ENCODE measurements at regions not wholly inside any gene's neighbourhood (a gene's known extent, or its start where the extent isn't known, plus 50 kb on each side); places are given as distances from the start of the nearest gene placed in this dataset.

DNA sequence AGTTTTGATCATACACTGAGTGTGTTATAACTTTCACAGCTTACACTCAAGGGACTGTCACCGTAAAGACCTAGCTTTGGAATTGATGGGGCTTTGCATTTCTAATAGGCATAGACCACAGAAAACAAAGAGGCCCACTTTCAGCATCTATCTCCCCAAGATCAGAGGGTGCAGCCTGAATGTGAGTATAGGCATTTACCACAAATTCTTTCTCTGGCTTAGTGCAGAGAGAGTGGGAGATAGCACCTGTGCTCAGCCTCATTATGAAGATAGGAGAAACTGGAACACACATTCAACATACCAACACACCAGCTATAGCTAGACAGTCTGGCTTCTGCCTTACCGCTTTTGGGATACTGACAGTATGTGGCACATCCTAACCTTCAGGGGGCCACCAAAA, 783.4 kb upstream of the GRAMD2B start:
- DNase-seq (ENCODE audit: low spot score) = no peak
- peaks cover 7% of the 10 kb centered on the region for H3K9me3 Mint-ChIP-seq
- H3K27me3 Mint-ChIP-seq (ENCODE audit: insufficient read depth) = no peaks in the 10 kb centered on the region
- no peaks in the 10 kb centered on the region for H3K4me1 Mint-ChIP-seq (ENCODE audit: low read depth)
- H3K27ac Mint-ChIP-seq = no peak overlapping the region
- intact Hi-C loops (cut with micrococcal nuclease) = no loop called here
- H3K4me3 Mint-ChIP-seq = no peak overlapping the region
- no peaks in the 10 kb centered on the region for H3K36me3 Mint-ChIP-seq (ENCODE audit: low read depth)

GRCh38 chr5:125652761-125653160, 770.4 kb upstream of the GRAMD2B start:
- Mint-ChIP-seq H3K27ac (no peak overlapping the region), H3K27me3 (ENCODE audit: insufficient read depth) (no peaks in the 10 kb centered on the region), H3K4me1 (ENCODE audit: low read depth) (no peaks in the 10 kb centered on the region), H3K4me3 (no peak overlapping the region), H3K9me3 (peaks cover 11% of the 10 kb centered on the region), H3K36me3 (ENCODE audit: low read depth) (no peaks in the 10 kb centered on the region)
- intact Hi-C loops (cut with micrococcal nuclease) = no loop called here
- DNase-seq (ENCODE audit: low spot score) = no peak

DNA sequence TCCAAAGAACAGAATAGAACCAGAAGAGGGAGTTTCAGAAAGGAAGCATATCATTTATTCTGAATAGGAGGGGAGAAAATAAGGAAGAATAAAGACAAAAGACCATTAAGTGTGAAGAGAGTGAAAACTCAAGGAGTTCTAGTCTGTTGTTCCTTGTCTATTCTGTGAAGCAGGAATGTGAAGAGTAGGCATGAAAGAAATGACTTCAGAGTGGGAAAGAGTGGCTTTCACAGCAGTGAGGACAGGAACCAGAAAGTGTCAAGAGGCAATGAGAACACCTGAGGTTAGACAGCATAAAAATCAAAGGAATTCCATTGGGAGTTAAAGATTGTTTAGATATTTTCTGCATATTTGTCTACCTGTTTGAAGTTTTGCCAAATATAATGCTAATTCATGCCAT, 768.8 kb upstream of the GRAMD2B start:
- Mint-ChIP-seq H3K9me3 (peaks cover 11% of the 10 kb centered on the region), H3K27ac (no peak overlapping the region), H3K27me3 (ENCODE audit: insufficient read depth) (no peaks in the 10 kb centered on the region), H3K4me1 (ENCODE audit: low read depth) (no peaks in the 10 kb centered on the region), H3K4me3 (no peak overlapping the region), H3K36me3 (ENCODE audit: low read depth) (no peaks in the 10 kb centered on the region)
- intact Hi-C loops (cut with micrococcal nuclease) = no loop called here
- DNase-seq (ENCODE audit: low spot score) = no peak

DNA sequence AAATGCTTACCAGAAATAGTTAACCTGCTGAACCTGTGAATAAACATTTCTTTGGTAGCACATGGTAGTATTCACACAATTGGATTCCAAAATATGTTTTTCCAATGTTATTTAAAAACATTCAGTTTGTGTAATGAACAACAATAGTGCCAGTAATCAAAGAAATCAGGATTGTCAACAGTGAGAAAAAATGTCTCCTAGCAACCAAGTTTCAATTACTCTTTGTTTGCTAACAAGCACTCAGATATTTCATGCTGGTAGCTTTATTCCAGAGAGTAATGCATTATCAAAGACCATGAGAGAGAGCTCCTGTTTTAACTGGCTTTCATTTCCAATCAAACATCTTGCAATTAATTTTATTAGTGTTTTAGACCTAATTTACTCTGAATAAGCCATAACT, 768.1 kb upstream of the GRAMD2B start:
- Mint-ChIP-seq H3K9me3 (peaks cover 11% of the 10 kb centered on the region), H3K27me3 (ENCODE audit: insufficient read depth) (no peaks in the 10 kb centered on the region), H3K27ac (no peak overlapping the region), H3K36me3 (ENCODE audit: low read depth) (no peaks in the 10 kb centered on the region), H3K4me3 (no peak overlapping the region), H3K4me1 (ENCODE audit: low read depth) (no peaks in the 10 kb centered on the region)
- intact Hi-C loops (cut with micrococcal nuclease) = no loop called here
- no peak for DNase-seq (ENCODE audit: low spot score)

- H3K4me3 Mint-ChIP-seq = no peak overlapping the region
- H3K9me3 Mint-ChIP-seq = peaks cover 4% of the 10 kb centered on the region
Observed at GRCh38 chr5:125657936-125658335, 765.3 kb upstream of the GRAMD2B start.

GRCh38 chr5:125659316-125660023, 763.7 kb upstream of the GRAMD2B start:
- H3K4me3 Mint-ChIP-seq = no peak overlapping the region
- H3K4me1 Mint-ChIP-seq (ENCODE audit: low read depth) = no peaks in the 10 kb centered on the region
- no peak overlapping the region for H3K27ac Mint-ChIP-seq
- no peaks in the 10 kb centered on the region for H3K36me3 Mint-ChIP-seq (ENCODE audit: low read depth)
- intact Hi-C loops (cut with micrococcal nuclease) = no loop called here
- no peaks in the 10 kb centered on the region for H3K27me3 Mint-ChIP-seq (ENCODE audit: insufficient read depth)
- DNase-seq (ENCODE audit: low spot score) = no peak
- H3K9me3 Mint-ChIP-seq = peaks cover 9% of the 10 kb centered on the region

More at GRCh38 chr5:125657936-125658335, 765.3 kb upstream of the GRAMD2B start:
- intact Hi-C loops (cut with micrococcal nuclease) = no loop called here
- no peaks in the 10 kb centered on the region for H3K27me3 Mint-ChIP-seq (ENCODE audit: insufficient read depth)
- no peak overlapping the region for H3K27ac Mint-ChIP-seq
- H3K36me3 Mint-ChIP-seq (ENCODE audit: low read depth) = no peaks in the 10 kb centered on the region
- no peak for DNase-seq (ENCODE audit: low spot score)
- no peaks in the 10 kb centered on the region for H3K4me1 Mint-ChIP-seq (ENCODE audit: low read depth)

- DNase-seq (ENCODE audit: low spot score) = no peak
- no peaks in the 10 kb centered on the region for H3K27me3 Mint-ChIP-seq (ENCODE audit: insufficient read depth)
- intact Hi-C loops (cut with micrococcal nuclease) = no loop called here
Observed at GRCh38 chr5:125660231-125660895, 762.8 kb upstream of the GRAMD2B start.

DNA sequence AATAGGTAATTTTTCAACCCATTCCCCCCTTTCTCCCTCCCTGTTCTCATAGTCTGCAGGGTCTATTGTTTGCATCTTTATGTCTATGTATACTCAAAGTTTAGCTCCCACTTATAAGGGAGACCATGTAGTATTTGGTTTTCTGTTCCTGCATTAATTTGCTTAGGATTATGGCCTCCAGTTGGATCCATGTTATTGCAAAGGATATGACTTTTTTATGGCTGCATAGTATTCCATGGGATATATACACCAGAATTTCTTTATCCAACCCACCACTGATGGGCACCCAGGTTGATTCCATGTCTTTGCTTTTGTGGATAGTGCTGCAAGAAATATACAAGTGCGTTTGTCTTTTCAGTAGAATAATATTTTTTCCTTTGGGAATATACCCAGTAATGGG, 761.6 kb upstream of the GRAMD2B start:
- DNase-seq (ENCODE audit: low spot score) = no peak

More at GRCh38 chr5:125660231-125660895, 762.8 kb upstream of the GRAMD2B start:
- H3K36me3 Mint-ChIP-seq (ENCODE audit: low read depth) = no peaks in the 10 kb centered on the region
- H3K9me3 Mint-ChIP-seq = peaks cover 9% of the 10 kb centered on the region
- H3K4me1 Mint-ChIP-seq (ENCODE audit: low read depth) = no peaks in the 10 kb centered on the region
- H3K27ac Mint-ChIP-seq = no peak overlapping the region
- no peak overlapping the region for H3K4me3 Mint-ChIP-seq

GRCh38 chr5:125668884-125669283, 754.3 kb upstream of the GRAMD2B start:
- no peak overlapping the region for H3K27ac Mint-ChIP-seq
- no peaks in the 10 kb centered on the region for H3K27me3 Mint-ChIP-seq (ENCODE audit: insufficient read depth)
- no peaks in the 10 kb centered on the region for H3K4me1 Mint-ChIP-seq (ENCODE audit: low read depth)
- no peak for DNase-seq (ENCODE audit: low spot score)
- H3K36me3 Mint-ChIP-seq (ENCODE audit: low read depth) = no peaks in the 10 kb centered on the region
- H3K4me3 Mint-ChIP-seq = no peak overlapping the region
- H3K9me3 Mint-ChIP-seq = peaks cover 13% of the 10 kb centered on the region
- intact Hi-C loops (cut with micrococcal nuclease) = no loop called here

More for the DNA sequence above, 761.6 kb upstream of the GRAMD2B start:
- H3K4me1 Mint-ChIP-seq (ENCODE audit: low read depth) = no peaks in the 10 kb centered on the region
- H3K27ac Mint-ChIP-seq = no peak overlapping the region
- H3K36me3 Mint-ChIP-seq (ENCODE audit: low read depth) = no peaks in the 10 kb centered on the region
- intact Hi-C loops (cut with micrococcal nuclease) = no loop called here
- H3K27me3 Mint-ChIP-seq (ENCODE audit: insufficient read depth) = no peaks in the 10 kb centered on the region
- H3K4me3 Mint-ChIP-seq = no peak overlapping the region
- peaks cover 16% of the 10 kb centered on the region for H3K9me3 Mint-ChIP-seq

- no peak for DNase-seq (ENCODE audit: low spot score)
- Mint-ChIP-seq H3K4me1 (ENCODE audit: low read depth) (no peaks in the 10 kb centered on the region), H3K4me3 (no peak overlapping the region), H3K36me3 (ENCODE audit: low read depth) (no peaks in the 10 kb centered on the region), H3K27me3 (ENCODE audit: insufficient read depth) (no peaks in the 10 kb centered on the region), H3K9me3 (peaks cover 4% of the 10 kb centered on the region), H3K27ac (no peak overlapping the region)
- intact Hi-C loops (cut with micrococcal nuclease) = no loop called here
Observed at GRCh38 chr5:125673359-125673950, 749.8 kb upstream of the GRAMD2B start.

- H3K9me3 Mint-ChIP-seq = peaks cover 4% of the 10 kb centered on the region
- H3K4me3 Mint-ChIP-seq = no peak overlapping the region
- intact Hi-C loops (cut with micrococcal nuclease) = no loop called here
Observed at GRCh38 chr5:125679522-125679921, 743.7 kb upstream of the GRAMD2B start.

GRCh38 chr5:125683669-125684068, 739.5 kb upstream of the GRAMD2B start:
- no peaks in the 10 kb centered on the region for H3K4me1 Mint-ChIP-seq (ENCODE audit: low read depth)
- no peak overlapping the region for H3K27ac Mint-ChIP-seq
- no peak for DNase-seq (ENCODE audit: low spot score)
- no peak overlapping the region for H3K4me3 Mint-ChIP-seq
- intact Hi-C loops (cut with micrococcal nuclease) = no loop called here
- no peaks in the 10 kb centered on the region for H3K36me3 Mint-ChIP-seq (ENCODE audit: low read depth)
- no peaks in the 10 kb centered on the region for H3K27me3 Mint-ChIP-seq (ENCODE audit: insufficient read depth)
- H3K9me3 Mint-ChIP-seq = no peaks in the 10 kb centered on the region

More at GRCh38 chr5:125679522-125679921, 743.7 kb upstream of the GRAMD2B start:
- no peak for DNase-seq (ENCODE audit: low spot score)
- Mint-ChIP-seq H3K27ac (no peak overlapping the region), H3K36me3 (ENCODE audit: low read depth) (no peaks in the 10 kb centered on the region), H3K27me3 (ENCODE audit: insufficient read depth) (no peaks in the 10 kb centered on the region), H3K4me1 (ENCODE audit: low read depth) (no peaks in the 10 kb centered on the region)

GRCh38 chr5:125685771-125686170, 737.4 kb upstream of the GRAMD2B start:
- Mint-ChIP-seq H3K4me1 (ENCODE audit: low read depth) (no peaks in the 10 kb centered on the region), H3K36me3 (ENCODE audit: low read depth) (no peaks in the 10 kb centered on the region), H3K27me3 (ENCODE audit: insufficient read depth) (no peaks in the 10 kb centered on the region), H3K27ac (no peak overlapping the region), H3K9me3 (no peaks in the 10 kb centered on the region), H3K4me3 (no peak overlapping the region)
- DNase-seq (ENCODE audit: low spot score) = no peak
- intact Hi-C loops (cut with micrococcal nuclease) = no loop called here

All from activated T-helper 1 cell treated with anti-CD3 and anti-CD28 coated beads, Interleukin-12 subunit alpha, Interleukin-12 subunit beta, Interleukin-2, Interleukin-4 antibody, amounts not matched to agents 30 ng/mL and 10 ng/mL and 1 ng/mL, durations not matched to agents 14 hours and 24 hours and 36 hours (primary cell).